NCI-H1436 (cell line): ENCODE measurements at regions not wholly inside any gene's neighbourhood (a gene's known extent, or its start where the extent isn't known, plus 50 kb on each side); places are given as distances from the start of the nearest gene placed in this dataset.
"Not testable (repeated sequence)": the region's sequence is repeated elsewhere in the genome, so short reads cannot be mapped to it uniquely, and the experiment has no call there.

Experiments used
- DNase-seq: peaks from one replicate; lab custom pipeline; 2025; lab: John Stamatoyannopoulos, UW

GRCh38 chr7:16266877-16267276 lies 154.5 kb downstream of the CRPPA start:
- no peak for DNase-seq

GRCh38 chr7:16266470-16266869 lies 154.9 kb downstream of the CRPPA start:
- not testable (repeated sequence) for DNase-seq

DNA sequence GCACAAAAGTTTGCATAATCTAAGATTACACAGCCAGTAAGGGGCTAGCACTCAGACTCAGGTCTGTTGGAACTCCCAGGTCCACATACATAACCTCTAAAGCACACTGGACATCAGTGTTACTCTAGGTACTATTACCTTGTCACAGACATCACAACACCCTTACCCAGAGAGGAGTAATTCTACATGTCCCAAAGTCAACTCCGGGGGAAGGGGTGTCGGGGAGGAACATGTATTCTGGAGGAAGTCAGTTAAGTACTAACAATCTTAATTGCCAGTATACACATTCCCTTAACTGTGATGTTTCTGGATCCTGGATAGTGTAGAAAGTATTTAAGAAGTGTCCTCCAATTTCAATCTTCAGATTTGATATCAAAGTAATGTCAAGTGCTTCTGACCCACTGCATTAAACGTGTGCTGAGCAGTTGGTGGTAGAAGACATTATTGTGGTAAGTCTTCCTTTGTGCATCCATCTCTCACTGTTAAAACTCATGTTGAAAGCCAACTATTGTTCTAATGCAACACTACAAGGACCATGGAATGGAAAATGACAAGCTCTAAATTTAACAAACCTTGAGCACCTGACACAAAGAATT lies 155.4 kb downstream of the CRPPA start:
- no peak for DNase-seq

GRCh38 chr7:16264823-16265804 lies 156.2 kb downstream of the CRPPA start:
- no peak for DNase-seq

DNA sequence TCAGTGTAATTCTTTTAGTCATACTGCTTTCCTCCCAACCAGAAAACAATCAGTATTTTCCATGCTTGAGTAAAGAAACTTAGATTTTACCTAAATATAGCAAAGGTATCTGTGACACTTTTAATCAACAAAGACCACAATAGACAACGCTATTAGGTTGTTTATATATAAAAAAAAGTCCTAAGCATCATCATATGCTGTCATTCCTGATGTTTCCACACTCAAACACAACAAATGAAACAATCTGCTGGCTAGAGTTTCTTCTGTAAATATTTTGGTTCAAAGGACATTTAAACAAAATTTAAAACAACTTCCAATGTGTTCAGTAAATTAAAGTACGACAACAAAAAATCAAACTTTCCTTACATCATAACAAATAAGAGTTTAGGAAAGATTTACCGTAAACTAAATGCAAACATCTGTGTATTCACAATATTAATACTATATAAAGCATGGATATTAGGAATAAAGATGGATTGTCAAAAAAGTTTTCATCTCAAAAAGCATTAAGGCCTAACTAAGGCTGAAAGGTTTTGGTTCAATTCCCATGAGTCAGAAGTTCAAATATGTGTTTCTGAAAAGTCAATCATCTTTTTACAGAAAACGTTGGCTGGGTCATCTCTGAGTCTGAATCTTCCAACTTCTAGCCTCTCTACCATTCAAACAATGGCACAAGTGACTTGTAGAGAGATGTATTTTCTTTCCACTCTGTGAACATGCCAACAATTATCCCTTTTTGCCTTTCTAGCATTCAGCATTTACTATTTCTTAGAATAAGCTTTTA lies 157.1 kb downstream of the CRPPA start:
- no peak for DNase-seq

GRCh38 chr7:16263377-16263776 lies 158.0 kb downstream of the CRPPA start:
- DNase-seq: not testable (repeated sequence)

GRCh38 chr7:16261654-16262053 lies 159.7 kb downstream of the CRPPA start:
- DNase-seq: no peak

DNA sequence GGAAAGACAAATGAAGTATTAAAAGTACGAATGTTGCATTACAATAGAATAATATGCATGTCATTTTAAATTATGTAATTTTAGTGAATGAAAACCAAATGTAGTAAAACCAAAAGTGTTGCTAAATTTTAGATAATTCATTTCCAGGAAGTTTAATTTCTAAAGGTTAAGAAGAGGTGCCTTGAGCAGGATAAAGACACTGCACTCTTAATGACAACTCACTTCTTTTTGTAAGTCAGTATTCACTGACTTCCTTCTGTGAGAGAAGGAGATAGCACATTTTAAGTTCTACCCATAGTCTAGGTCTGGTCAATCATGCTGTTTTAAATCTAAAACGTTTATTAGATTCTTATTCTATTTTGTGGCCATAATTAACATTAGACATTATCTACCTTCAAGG lies 160.2 kb downstream of the CRPPA start:
- DNase-seq: no peak

DNA sequence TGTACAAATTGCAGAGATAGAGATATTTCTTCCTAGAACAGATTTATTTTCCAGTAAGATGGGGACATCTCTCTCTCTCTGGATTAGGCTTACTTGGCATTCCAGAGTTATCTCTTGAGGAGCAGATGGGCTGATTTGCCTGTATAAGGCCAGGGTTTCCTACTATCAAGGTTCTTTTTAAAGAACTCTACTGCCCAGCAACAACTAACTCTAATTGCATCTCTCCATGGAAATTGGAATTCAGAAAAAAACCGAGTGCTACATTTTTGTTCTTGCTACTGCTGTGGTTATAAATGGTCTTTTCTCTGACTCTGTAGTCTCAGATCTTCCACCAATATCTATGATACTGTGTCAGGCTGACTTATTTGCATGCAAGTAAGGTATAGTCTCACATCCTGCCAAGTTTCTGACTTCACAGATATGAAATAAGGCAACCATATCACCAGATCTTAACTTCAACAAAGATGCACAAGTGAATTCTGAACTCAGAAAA lies 161.1 kb downstream of the CRPPA start:
- no peak for DNase-seq

DNA sequence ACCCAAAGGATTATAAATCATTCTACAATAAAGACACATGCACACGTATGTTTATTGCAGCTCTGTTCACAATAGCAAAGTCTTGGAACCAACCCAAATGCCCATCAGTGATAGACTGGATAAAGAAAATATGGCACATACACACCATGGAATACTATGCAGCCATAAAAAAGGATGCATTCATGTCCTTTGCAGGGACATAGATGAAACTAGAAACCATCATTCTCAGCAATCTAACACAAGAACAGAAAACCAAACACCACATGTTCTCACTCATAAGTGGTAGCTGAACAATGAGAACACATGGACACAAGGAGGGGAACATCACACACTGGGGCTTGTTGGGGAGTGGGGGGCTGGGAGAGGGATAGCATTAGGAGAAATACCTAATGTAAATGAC lies 164.9 kb downstream of the CRPPA start:
- DNase-seq: not testable (repeated sequence)

GRCh38 chr7:16255952-16256351 lies 165.4 kb downstream of the CRPPA start:
- not testable (repeated sequence) for DNase-seq

DNA sequence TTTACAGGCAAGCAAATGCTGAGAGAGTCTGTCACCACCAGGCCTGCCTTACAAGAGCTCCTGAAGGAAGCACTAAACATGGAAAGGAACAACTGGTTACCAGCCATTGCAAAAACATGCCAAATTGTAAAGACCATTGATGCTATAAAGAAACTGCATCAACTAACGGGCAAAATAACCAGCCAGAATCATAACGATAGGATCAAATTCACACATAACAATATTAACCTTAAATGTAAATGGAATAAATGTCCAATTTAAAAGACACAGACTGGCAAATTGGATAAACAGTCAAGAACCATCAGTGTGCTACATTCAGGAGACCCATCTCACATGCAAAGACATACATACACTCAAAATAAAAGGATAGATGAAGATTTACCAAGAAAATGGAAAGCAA lies 170.7 kb downstream of the CRPPA start:
- DNase-seq: not testable (repeated sequence)

DNA sequence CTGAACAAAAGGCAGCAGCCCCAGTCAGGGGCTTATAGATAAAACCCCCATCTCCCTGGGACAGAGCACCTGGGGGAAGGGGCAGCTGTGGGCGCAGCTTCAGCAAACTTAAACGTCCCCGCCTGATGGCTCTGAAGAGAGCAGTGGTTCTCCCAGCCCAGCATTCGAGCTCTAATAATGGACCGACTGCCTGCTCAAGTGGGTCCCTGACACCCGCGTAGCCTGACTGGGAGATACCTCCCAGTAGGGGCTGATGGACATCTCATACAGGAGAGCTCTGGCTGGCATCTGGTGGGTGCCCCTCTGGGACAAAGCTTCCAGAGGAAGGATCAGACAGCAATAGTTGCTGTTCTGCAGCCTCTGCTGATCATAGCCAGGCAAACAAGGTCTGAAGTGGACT lies 172.1 kb downstream of the CRPPA start:
- DNase-seq: not testable (repeated sequence)

GRCh38 chr7:16248556-16248955 lies 172.8 kb downstream of the CRPPA start:
- DNase-seq: not testable (repeated sequence)

DNA sequence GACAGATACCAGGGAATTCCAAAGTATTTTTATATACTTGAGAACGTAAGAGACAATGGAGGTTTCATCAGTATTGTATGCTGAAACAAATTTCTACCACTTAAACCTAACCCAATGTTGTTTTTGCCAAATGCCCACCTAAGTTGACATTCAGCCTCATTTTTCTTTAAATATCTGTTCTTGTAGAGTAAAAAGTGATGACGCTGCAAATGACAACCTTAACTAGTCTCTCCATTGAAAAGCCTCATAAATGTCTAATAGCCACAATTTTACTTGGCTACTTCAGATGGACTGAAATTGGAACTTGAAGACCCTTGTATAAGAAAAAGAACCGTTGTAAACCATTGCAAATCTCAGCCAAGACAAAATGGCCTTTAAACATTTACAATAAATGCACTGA lies 176.9 kb downstream of the CRPPA start:
- no peak for DNase-seq

DNA sequence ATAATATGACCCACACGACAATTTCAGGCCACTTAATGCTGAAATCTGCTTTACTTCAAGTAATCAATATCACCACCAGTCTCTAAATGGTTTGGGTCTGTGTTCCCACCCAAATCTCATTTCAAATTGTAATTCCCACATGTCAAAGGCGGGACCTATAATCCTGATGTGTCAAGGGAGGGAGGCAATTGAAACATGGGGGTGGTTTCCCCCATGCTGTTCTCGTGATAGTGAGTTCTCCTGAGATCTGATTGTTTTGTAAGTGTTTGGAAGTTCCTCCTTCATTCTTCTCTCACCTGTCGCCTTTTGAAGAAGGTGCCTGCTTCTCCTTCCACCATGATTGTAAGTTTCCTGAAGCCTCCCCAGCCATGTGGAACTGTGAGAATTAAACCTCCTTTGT lies 178.4 kb downstream of the CRPPA start:
- no peak for DNase-seq

- DNase-seq: no peak
Measured at GRCh38 chr7:16241017-16241416, 180.3 kb downstream of the CRPPA start.

- DNase-seq: no peak
Measured at GRCh38 chr7:16236381-16236780, 185.0 kb downstream of the CRPPA start.

DNA sequence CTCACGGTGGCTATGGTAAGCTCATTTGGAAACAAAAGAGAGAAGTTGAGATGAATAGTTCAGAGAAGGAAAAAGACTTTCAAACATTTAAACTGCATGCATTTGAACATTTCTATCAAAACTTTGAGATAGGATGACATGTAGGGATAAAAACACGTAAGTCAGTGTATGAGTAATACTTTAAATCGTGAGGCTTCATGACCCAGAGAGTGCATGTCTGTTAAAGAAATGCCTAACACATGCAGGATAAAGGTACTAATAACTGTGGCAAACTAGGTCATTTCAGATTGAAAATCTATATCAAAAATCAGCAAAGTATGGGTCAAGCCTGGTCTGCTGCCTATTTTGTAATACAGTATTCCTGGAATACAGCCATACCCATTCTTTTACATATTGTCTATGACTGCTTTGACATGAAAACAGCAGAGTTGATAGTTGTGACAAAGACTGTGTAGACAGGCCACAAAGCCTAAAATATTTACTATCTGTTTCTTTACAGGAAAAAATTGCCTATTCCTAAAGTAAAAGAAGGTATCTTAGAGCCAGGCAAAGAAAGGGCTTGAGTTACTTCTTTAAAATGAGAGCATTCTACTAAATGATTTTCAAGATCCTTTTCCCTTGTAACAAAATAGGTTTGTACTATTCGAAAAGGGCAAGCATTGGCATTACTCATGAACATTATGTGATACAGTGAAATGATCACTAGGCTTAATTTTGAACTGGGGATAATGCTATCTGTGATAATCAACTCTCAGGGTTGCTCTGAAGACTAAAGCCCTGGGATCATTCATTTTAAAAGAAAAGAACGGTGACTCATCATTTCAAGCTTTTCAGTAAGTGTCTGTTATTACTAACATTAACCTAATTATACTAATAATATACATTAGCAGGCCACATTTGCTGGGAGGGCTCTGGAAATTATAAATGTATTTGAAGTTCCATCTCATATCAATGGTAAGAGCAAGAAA lies 185.9 kb downstream of the CRPPA start:
- no peak for DNase-seq

DNA sequence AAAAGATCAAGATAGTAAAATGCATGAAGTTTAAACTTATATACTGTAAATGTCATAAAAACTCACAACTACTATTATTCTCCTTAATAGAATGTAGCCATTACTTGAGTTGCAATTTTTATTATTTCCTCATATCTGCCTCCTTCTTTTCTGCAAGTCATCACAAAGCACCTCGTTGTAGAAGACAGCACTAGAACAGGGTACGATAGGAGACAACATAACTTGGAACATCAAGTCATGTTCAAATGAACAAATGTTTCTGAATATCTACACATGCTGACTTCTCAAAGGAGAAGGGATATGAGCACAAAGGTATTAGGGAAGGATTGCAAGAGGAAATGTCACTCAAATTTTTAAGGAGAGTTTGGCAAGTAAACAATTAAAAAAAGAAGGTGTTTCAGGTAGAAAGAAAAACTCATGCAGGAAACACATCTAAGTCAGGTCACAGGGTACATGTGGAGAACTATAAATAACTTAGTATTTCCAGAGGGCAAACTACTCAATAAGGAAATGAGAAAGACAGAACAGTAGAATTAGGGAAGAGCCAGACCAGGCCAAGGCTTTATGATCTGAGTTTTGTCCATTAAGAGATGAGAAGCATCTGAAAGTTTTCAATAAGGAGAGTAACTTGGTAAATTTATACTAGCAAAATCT lies 186.7 kb downstream of the CRPPA start:
- no peak for DNase-seq

GRCh38 chr7:16233517-16233916 lies 187.8 kb downstream of the CRPPA start:
- no peak for DNase-seq
